Nephron progenitor cell (in vitro differentiated cells): ENCODE measurements at regions not wholly inside any gene's neighbourhood (a gene's known extent, or its start where the extent isn't known, plus 50 kb on each side); places are given as distances from the start of the nearest gene placed in this dataset.

Source experiments
- DNase-seq: peaks from one replicate; pipeline ENCODE4 v3.0.0; 2021
- H3K27ac Mint-ChIP-seq: 2 replicates; pipeline ENCODE4 v1.8.0; 2021; ENCODE audit warnings: mild to moderate bottlenecking, moderate library complexity, mixed read lengths
- H3K27me3 Mint-ChIP-seq: 2 replicates; pipeline ENCODE4 v1.8.0; 2021; ENCODE audit warnings: mild to moderate bottlenecking, low read depth, mixed read lengths; ENCODE audit not compliant: poor library complexity
- H3K36me3 Mint-ChIP-seq: 2 replicates; pipeline ENCODE4 v1.8.0; 2021; ENCODE audit warnings: low read depth, mixed read lengths
- H3K4me1 Mint-ChIP-seq: 2 replicates; pipeline ENCODE4 v1.8.0; 2021; ENCODE audit warnings: mixed read lengths
- H3K4me3 Mint-ChIP-seq: 2 replicates; pipeline ENCODE4 v1.8.0; 2021; ENCODE audit warnings: mild to moderate bottlenecking, moderate library complexity, mixed read lengths
- H3K9me3 Mint-ChIP-seq: 2 replicates; pipeline ENCODE4 v1.8.0; 2021; ENCODE audit warnings: mild to moderate bottlenecking, moderate library complexity, mixed read lengths
- CTCF ChIP-seq: fragments of 200-600 bp; sonication (generic); IDR thresholded peaks from 2 replicates; pipeline ENCODE4 v1.5.0; 2021; ENCODE audit warnings: antibody characterized with exemption

DNA sequence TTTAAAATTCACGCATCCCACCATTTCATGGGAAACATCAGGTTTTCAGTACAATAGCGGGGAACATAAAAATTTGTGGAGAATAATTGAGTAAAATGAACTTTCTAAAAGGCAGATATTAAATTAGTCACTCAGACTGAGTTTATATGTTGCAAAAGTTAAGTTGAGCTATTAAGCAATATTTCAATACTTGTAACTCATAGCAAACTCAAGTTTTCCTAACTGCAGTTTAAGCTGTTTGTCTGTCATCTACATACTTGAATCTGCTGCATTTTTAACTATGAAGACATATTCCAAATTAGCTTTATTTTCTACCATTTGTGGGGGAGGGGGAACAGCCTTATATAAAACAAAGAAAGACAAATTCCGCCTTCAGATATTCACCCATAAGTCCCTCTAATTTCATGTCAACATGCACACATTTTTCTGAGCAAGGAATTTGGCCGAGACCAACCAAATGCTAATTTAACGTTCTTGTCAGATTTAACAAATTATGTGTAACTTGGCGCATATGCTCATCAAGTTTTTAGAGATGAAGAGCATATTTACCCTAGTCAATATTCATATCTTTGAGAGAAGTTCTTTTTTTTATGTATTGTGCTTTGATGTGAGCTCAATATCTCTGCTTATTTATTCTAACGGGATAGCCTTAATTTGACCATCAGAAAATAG is 462.9 kb downstream of the TXNL1 start:
- H3K4me1 Mint-ChIP-seq, result peaks cover 7% of the 10 kb centered on the region
- DNase-seq, result no peak
- no peaks in the 10 kb centered on the region for H3K9me3 Mint-ChIP-seq

GRCh38 chr18:56173542-56174220 is 464.7 kb downstream of the TXNL1 start:
- Mint-ChIP-seq H3K4me1 (peaks cover 7% of the 10 kb centered on the region), H3K27ac (no peak overlapping the region), H3K27me3 (peaks cover 3% of the 10 kb centered on the region), H3K4me3 (no peak overlapping the region), H3K9me3 (peaks cover 10% of the 10 kb centered on the region), H3K36me3 (no peaks in the 10 kb centered on the region)
- no peak for TF ChIP-seq CTCF
- DNase-seq, result no peak

More for the DNA sequence above, 462.9 kb downstream of the TXNL1 start:
- H3K27me3 Mint-ChIP-seq, result peaks cover 3% of the 10 kb centered on the region
- no peaks in the 10 kb centered on the region for H3K36me3 Mint-ChIP-seq
- no peak overlapping the region for H3K4me3 Mint-ChIP-seq
- H3K27ac Mint-ChIP-seq, result no peak overlapping the region
- no peak for TF ChIP-seq CTCF

DNA sequence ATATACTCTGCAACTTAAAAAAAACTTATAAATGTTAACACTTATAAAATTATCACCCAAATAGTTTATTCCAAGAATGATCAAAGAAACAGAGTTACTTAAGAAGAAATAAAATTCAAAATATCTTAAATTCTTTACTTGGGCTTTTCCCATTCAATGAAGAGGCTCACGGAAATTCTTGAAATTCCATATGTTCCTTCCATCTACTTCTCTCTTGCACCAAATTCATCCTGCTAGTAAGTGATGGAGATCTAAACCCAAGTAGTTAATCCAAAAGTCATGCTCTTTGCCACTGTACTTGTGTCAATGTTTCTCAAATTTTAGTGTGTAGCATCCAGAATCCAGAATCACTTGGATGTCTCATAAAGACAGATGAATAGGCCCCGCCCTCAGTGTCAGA is 465.9 kb downstream of the TXNL1 start:
- DNase-seq, result no peak
- Mint-ChIP-seq H3K9me3 (peaks cover 10% of the 10 kb centered on the region), H3K27ac (no peak overlapping the region), H3K4me3 (no peak overlapping the region), H3K36me3 (no peaks in the 10 kb centered on the region), H3K4me1 (peaks cover 17% of the 10 kb centered on the region), H3K27me3 (peaks cover 3% of the 10 kb centered on the region)
- TF ChIP-seq CTCF, result no peak

DNA sequence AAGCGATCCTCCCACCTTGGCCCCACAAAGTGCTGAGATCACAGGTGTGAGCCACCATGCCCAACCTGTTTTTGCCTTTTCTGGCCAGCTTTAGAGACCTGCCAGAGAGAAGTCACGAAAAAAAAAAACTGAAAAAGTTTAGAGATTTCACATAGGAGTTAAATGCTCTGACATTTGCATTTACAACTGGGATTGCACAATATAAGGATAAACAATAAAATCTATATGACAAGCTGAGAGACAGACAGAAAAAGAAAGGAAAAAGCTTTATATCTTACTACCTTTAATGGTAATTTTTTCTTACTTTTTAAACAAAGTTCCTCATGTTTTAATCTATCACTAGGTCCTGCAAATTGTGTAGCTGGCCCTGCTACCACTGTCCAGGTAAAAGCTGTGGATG is 466.5 kb downstream of the TXNL1 start:
- no peak for TF ChIP-seq CTCF
- Mint-ChIP-seq H3K27me3 (peaks cover 1% of the 10 kb centered on the region), H3K27ac (no peak overlapping the region), H3K9me3 (peaks cover 10% of the 10 kb centered on the region), H3K36me3 (no peaks in the 10 kb centered on the region), H3K4me3 (no peak overlapping the region), H3K4me1 (peaks cover 22% of the 10 kb centered on the region)
- DNase-seq, result no peak

- Mint-ChIP-seq H3K4me1 (peaks cover 18% of the 10 kb centered on the region), H3K9me3 (peaks cover 22% of the 10 kb centered on the region), H3K27me3 (peaks cover 4% of the 10 kb centered on the region), H3K27ac (no peak overlapping the region), H3K36me3 (no peaks in the 10 kb centered on the region), H3K4me3 (no peak overlapping the region)
- DNase-seq, result no peak
- TF ChIP-seq CTCF, result no peak
Measured at GRCh38 chr18:56168049-56168781, 470.2 kb downstream of the TXNL1 start.
